Fibroblast of lung (primary cell): ENCODE measurements at regions not wholly inside any gene's neighbourhood (a gene's known extent, or its start where the extent isn't known, plus 50 kb on each side); places are given as distances from the start of the nearest gene placed in this dataset.

Experiments
- DNase-seq, 2 donors: peaks; one replicate each; pipeline versions ENCODE4 v3.0.0 to v3.0.0-alpha.2; 2010; ENCODE audit warnings: low read depth in 2 of 2
- H2AFZ ChIP-seq: 2 replicates; pipeline ENCODE4 v1.5.1; 2012; ENCODE audit warnings: low read length, control low read depth, inconsistent platforms
- H3K27ac ChIP-seq: 2 replicates; pipeline ENCODE4 v1.5.1; 2011; ENCODE audit warnings: low read length, control low read depth; ENCODE audit not compliant: insufficient read depth
- H3K27me3 ChIP-seq: 2 replicates; pipeline ENCODE4 v1.5.1; 2011; ENCODE audit warnings: mild to moderate bottlenecking, low read length; ENCODE audit not compliant: control insufficient read depth, insufficient read depth
- H3K36me3 ChIP-seq: 2 replicates; pipeline ENCODE4 v1.5.1; 2011; ENCODE audit warnings: low read length; ENCODE audit not compliant: control insufficient read depth, insufficient read depth
- H3K4me1 ChIP-seq: 2 replicates; pipeline ENCODE4 v1.5.1; 2011; ENCODE audit warnings: low read length; ENCODE audit not compliant: control insufficient read depth, insufficient read depth; ENCODE audit errors: extremely low read depth
- H3K4me2 ChIP-seq: 2 replicates; pipeline ENCODE4 v1.5.1; 2011; ENCODE audit warnings: low read length, control low read depth; ENCODE audit not compliant: insufficient read depth; ENCODE audit errors: extremely low read depth
- H3K4me3 ChIP-seq, 4 experiments: fragments of 200-600 bp in 1 of 4; sonication (generic) in 1 of 4; replicated peaks in 1 of 4; 2 replicates each; pipeline ENCODE4 v1.5.1; 2011 to 2016; ENCODE audit warnings: low read length in 4 of 4, low read depth in 3 of 4, mild to moderate bottlenecking in 3 of 4, control low read depth in 2 of 4, inconsistent platforms in 1 of 4, mixed read lengths in 1 of 4; ENCODE audit not compliant: insufficient read depth in 1 of 4; ENCODE audit errors: control extremely low read depth in 1 of 4
- H3K79me2 ChIP-seq: 2 replicates; pipeline ENCODE4 v1.5.1; 2012; ENCODE audit warnings: mild to moderate bottlenecking, low read length, inconsistent platforms; ENCODE audit not compliant: control insufficient read depth, insufficient read depth
- H3K9ac ChIP-seq: 2 replicates; pipeline ENCODE4 v1.5.1; 2011; ENCODE audit warnings: mild to moderate bottlenecking, low read length, control low read depth; ENCODE audit not compliant: insufficient read depth
- H3K9me3 ChIP-seq: 2 replicates; pipeline ENCODE4 v1.5.1; 2012; ENCODE audit warnings: low read depth, low read length; ENCODE audit not compliant: control insufficient read depth, insufficient read depth
- H4K20me1 ChIP-seq: 2 replicates; pipeline ENCODE4 v1.5.1; 2011; ENCODE audit warnings: low read length; ENCODE audit not compliant: control insufficient read depth, insufficient read depth; ENCODE audit errors: extremely low read depth
- CTCF ChIP-seq, 2 donors: IDR thresholded peaks in 1 of 2; conservative IDR thresholded peaks in 1 of 2; 1 replicate in 1 of 2; 2 replicates in 1 of 2; pipeline ENCODE4 v1.5.1; 2011 to 2012; ENCODE audit warnings: low read length in 2 of 2, control low read depth in 1 of 2, inconsistent platforms in 1 of 2, low read depth in 1 of 2, mild to moderate bottlenecking in 1 of 2
- EZH2 ChIP-seq: IDR thresholded peaks from 2 replicates; pipeline ENCODE4 v1.5.1; 2012; ENCODE audit warnings: low read length, control low read depth, mild to moderate bottlenecking; ENCODE audit errors: missing control alignments

GRCh38 chr11:28417601-28418323 lies 309.6 kb downstream of the METTL15 start:
- H3K27ac ChIP-seq = no peak overlapping the region
- no peak overlapping the region for H3K4me3 ChIP-seq
- H3K79me2 ChIP-seq = no peaks in the 10 kb centered on the region
- H3K36me3 ChIP-seq = no peaks in the 10 kb centered on the region
- no peaks in the 10 kb centered on the region for H4K20me1 ChIP-seq
- H3K9me3 ChIP-seq = no peaks in the 10 kb centered on the region
- TF ChIP-seq CTCF (conservative IDR thresholded peaks at IDR 0.05 in 1 of 2, IDR thresholded peaks at IDR 0.05 in 1 of 2; ENCODE audit: low read depth in 1 of 2, low read length in 2 of 2) (no peak), EZH2 (no peak)
- no peak overlapping the region for H2AFZ ChIP-seq
- H3K4me2 ChIP-seq = no peak overlapping the region
- no peak for DNase-seq
- no peaks in the 10 kb centered on the region for H3K4me1 ChIP-seq
- H3K9ac ChIP-seq = no peak overlapping the region
- no peaks in the 10 kb centered on the region for H3K27me3 ChIP-seq

- Histone ChIP-seq H4K20me1 (no peaks in the 10 kb centered on the region), H3K9me3 (no peaks in the 10 kb centered on the region), H3K9ac (no peak overlapping the region), H3K4me3 (no peak overlapping the region), H3K27me3 (no peaks in the 10 kb centered on the region), H3K79me2 (no peaks in the 10 kb centered on the region), H2AFZ (no peak overlapping the region), H3K4me1 (no peaks in the 10 kb centered on the region), H3K36me3 (no peaks in the 10 kb centered on the region), H3K4me2 (no peak overlapping the region), H3K27ac (no peak overlapping the region)
- DNase-seq = no peak
- TF ChIP-seq CTCF (conservative IDR thresholded peaks at IDR 0.05 in 1 of 2, IDR thresholded peaks at IDR 0.05 in 1 of 2; ENCODE audit: low read depth in 1 of 2, low read length in 2 of 2) (no peak), EZH2 (no peak)
These were observed 303.8 kb downstream of the METTL15 start for GRCh38 chr11:28412029-28412428.

GRCh38 chr11:28401446-28401845 lies 293.3 kb downstream of the METTL15 start:
- TF ChIP-seq EZH2 (no peak), CTCF (conservative IDR thresholded peaks at IDR 0.05 in 1 of 2, IDR thresholded peaks at IDR 0.05 in 1 of 2; ENCODE audit: low read depth in 1 of 2, low read length in 2 of 2) (no peak)
- Histone ChIP-seq H3K36me3 (no peaks in the 10 kb centered on the region), H3K4me1 (peaks cover 4% of the 10 kb centered on the region), H3K27ac (no peak overlapping the region), H3K27me3 (no peaks in the 10 kb centered on the region), H3K9ac (no peak overlapping the region), H3K79me2 (no peaks in the 10 kb centered on the region), H2AFZ (no peak overlapping the region), H4K20me1 (no peaks in the 10 kb centered on the region), H3K4me3 (no peak overlapping the region), H3K9me3 (no peaks in the 10 kb centered on the region), H3K4me2 (no peak overlapping the region)
- no peak for DNase-seq
